ENCODE measurements at regions not wholly inside any gene's neighbourhood (a gene's known extent, or its start where the extent isn't known, plus 50 kb on each side); places are given as distances from the start of the nearest gene placed in this dataset.

GRCh38 chr3:150067561-150067960 lies 96.9 kb upstream of the PFN2 start:
- Mint-ChIP-seq H3K27ac (no peak overlapping the region), H3K27me3 (peaks cover 38% of the 10 kb centered on the region), H3K4me1 (no peaks in the 10 kb centered on the region), H3K4me3 (no peak overlapping the region), H3K9me3 (ENCODE audit: insufficient read depth) (no peaks in the 10 kb centered on the region)
- Histone ChIP-seq H3K36me3 (replicated peaks in 1 of 2; ENCODE audit: control extremely low read depth in 1 of 2, control insufficient read depth in 1 of 2, extremely low read depth in 1 of 2, insufficient read depth in 2 of 2, low read length in 1 of 2) (no peaks in the 10 kb centered on the region), H3K9me3 (ENCODE audit: control extremely low read depth in 1 of 3, control insufficient read depth in 2 of 3, insufficient read depth in 1 of 3, low read length in 2 of 3) (no peaks in the 10 kb centered on the region), H3K27ac (ENCODE audit: low read length in 2 of 2) (no peak overlapping the region), H3K4me2 (replicated peaks; ENCODE audit: low read depth, low read length, poor library complexity, severe bottlenecking) (no peak overlapping the region), H4K20me1 (ENCODE audit: control insufficient read depth, insufficient read depth, low read length, poor library complexity, severe bottlenecking) (no peaks in the 10 kb centered on the region), H2AFZ (ENCODE audit: insufficient read depth, low read depth, low read length, poor library complexity, severe bottlenecking) (no peak overlapping the region), H3K9ac (ENCODE audit: low read length) (no peak overlapping the region), H3K27me3 (replicated peaks in 1 of 4; ENCODE audit: control extremely low read depth in 1 of 4, control insufficient read depth in 3 of 4, insufficient read depth in 4 of 4, low read length in 3 of 4) (no peaks in the 10 kb centered on the region), H3K4me1 (ENCODE audit: control insufficient read depth in 2 of 2, insufficient read depth in 2 of 2, low read length in 2 of 2) (no peaks in the 10 kb centered on the region), H3K4me3 (ENCODE audit: control extremely low read depth in 1 of 5, extremely low read depth in 1 of 5, insufficient read depth in 1 of 5, low read depth in 2 of 5, low read length in 4 of 5) (no peak overlapping the region), H3K79me2 (ENCODE audit: control insufficient read depth, insufficient read depth, low read length) (no peaks in the 10 kb centered on the region)
- POLR2A ChIA-PET, result no interaction called here
- intact Hi-C loops (cut with micrococcal nuclease), result no loop called here
- ATAC-seq (ENCODE audit: low read depth), result no peak
- CTCF ChIA-PET, result no interaction called here
- no peak for DNase-seq
- TF ChIP-seq EZH2 (IDR thresholded peaks at IDR 0.05; ENCODE audit: borderline replicate concordance, insufficient read depth, low read depth, low read length, poor library complexity, severe bottlenecking) (no peak), CTCF (IDR thresholded peaks at IDR 0.05) (no peak)
- 87% methylated on average over 3 of the region's 3 CpGs for WGBS (ENCODE audit: insufficient coverage)

GRCh38 chr3:150064971-150065370 lies 94.3 kb upstream of the PFN2 start:
- Histone ChIP-seq H3K27ac (ENCODE audit: low read length in 2 of 2) (no peak overlapping the region), H3K9ac (ENCODE audit: low read length) (no peak overlapping the region), H3K4me1 (ENCODE audit: control insufficient read depth in 2 of 2, insufficient read depth in 2 of 2, low read length in 2 of 2) (no peaks in the 10 kb centered on the region), H3K4me3 (ENCODE audit: control extremely low read depth in 1 of 5, extremely low read depth in 1 of 5, insufficient read depth in 1 of 5, low read depth in 2 of 5, low read length in 4 of 5) (no peak overlapping the region), H2AFZ (ENCODE audit: insufficient read depth, low read depth, low read length, poor library complexity, severe bottlenecking) (no peak overlapping the region), H3K4me2 (replicated peaks; ENCODE audit: low read depth, low read length, poor library complexity, severe bottlenecking) (no peak overlapping the region), H3K36me3 (replicated peaks in 1 of 2; ENCODE audit: control extremely low read depth in 1 of 2, control insufficient read depth in 1 of 2, extremely low read depth in 1 of 2, insufficient read depth in 2 of 2, low read length in 1 of 2) (no peaks in the 10 kb centered on the region), H3K9me3 (ENCODE audit: control extremely low read depth in 1 of 3, control insufficient read depth in 2 of 3, insufficient read depth in 1 of 3, low read length in 2 of 3) (no peaks in the 10 kb centered on the region), H3K27me3 (replicated peaks in 1 of 4; ENCODE audit: control extremely low read depth in 1 of 4, control insufficient read depth in 3 of 4, insufficient read depth in 4 of 4, low read length in 3 of 4) (no peaks in the 10 kb centered on the region), H3K79me2 (ENCODE audit: control insufficient read depth, insufficient read depth, low read length) (no peaks in the 10 kb centered on the region), H4K20me1 (ENCODE audit: control insufficient read depth, insufficient read depth, low read length, poor library complexity, severe bottlenecking) (no peaks in the 10 kb centered on the region)
- ATAC-seq (ENCODE audit: low read depth) (no peak), DNase-seq (no peak)
- POLR2A ChIA-PET, result no interaction called here
- no peaks in the 10 kb centered on the region for H3K4me1 Mint-ChIP-seq
- H3K4me3 Mint-ChIP-seq, result no peak overlapping the region
- CTCF ChIA-PET, result no interaction called here
- TF ChIP-seq CTCF (IDR thresholded peaks at IDR 0.05) (no peak), EZH2 (IDR thresholded peaks at IDR 0.05; ENCODE audit: borderline replicate concordance, insufficient read depth, low read depth, low read length, poor library complexity, severe bottlenecking) (no peak)
- 91% methylated on average over 1 of the region's 2 CpGs for WGBS (ENCODE audit: insufficient coverage)
- peaks cover 27% of the 10 kb centered on the region for H3K27me3 Mint-ChIP-seq
- H3K9me3 Mint-ChIP-seq (ENCODE audit: insufficient read depth), result no peaks in the 10 kb centered on the region
- no peak overlapping the region for H3K27ac Mint-ChIP-seq
- intact Hi-C loops (cut with micrococcal nuclease), result no loop called here
